ENCODE measurements at regions not wholly inside any gene's neighbourhood (a gene's known extent, or its start where the extent isn't known, plus 50 kb on each side); places are given as distances from the start of the nearest gene placed in this dataset.

- no peak overlapping the region for H3K23ac ChIP-seq (ENCODE audit: low read depth, low read length)
- H2AFZ ChIP-seq (replicated peaks; ENCODE audit: low read length, poor library complexity), result no peak overlapping the region
- no peaks in the 10 kb centered on the region for H3K27me3 ChIP-seq (ENCODE audit: control insufficient read depth, insufficient read depth, low read length)
- H4K5ac ChIP-seq (ENCODE audit: low read depth, low read length), result no peak overlapping the region
- H4K20me1 ChIP-seq (ENCODE audit: insufficient read depth, low read length), result no peaks in the 10 kb centered on the region
- H3K27ac ChIP-seq (ENCODE audit: insufficient read depth, low read length), result no peak overlapping the region
- no peak overlapping the region for H3K18ac ChIP-seq (ENCODE audit: low read depth, low read length)
- no peak overlapping the region for H2BK20ac ChIP-seq (ENCODE audit: low read depth, low read length)
- no TSS peak for BruUV-seq (replicated peaks)
- no peaks in the 10 kb centered on the region for H3K4me1 ChIP-seq (ENCODE audit: control insufficient read depth, insufficient read depth, low read length)
- CTCF ChIA-PET, result no interaction called here
- no peak overlapping the region for H4K8ac ChIP-seq (ENCODE audit: low read depth in 2 of 2, low read length in 2 of 2)
- no peak overlapping the region for H3K9ac ChIP-seq (ENCODE audit: low read depth, low read length)
- H3K9me1 ChIP-seq (ENCODE audit: insufficient read depth, low read length), result no peaks in the 10 kb centered on the region
- H3K4me3 ChIP-seq (ENCODE audit: insufficient read depth, low read depth, low read length), result no peak overlapping the region
- no peak overlapping the region for H3K4ac ChIP-seq (ENCODE audit: low read depth, low read length)
- peaks cover 52% of the 10 kb centered on the region for H3K9me3 ChIP-seq (ENCODE audit: control insufficient read depth, insufficient read depth, low read length)
- no peak overlapping the region for H3K56ac ChIP-seq (ENCODE audit: extremely low read depth, insufficient read depth, low read length)
- no peak overlapping the region for H2AK9ac ChIP-seq (replicated peaks; ENCODE audit: low read depth, low read length, poor library complexity)
- no peak overlapping the region for H4K91ac ChIP-seq (ENCODE audit: insufficient read depth, low read depth, low read length)
- DNase-seq (no peak), ATAC-seq (ENCODE audit: low read depth) (no peak)
- no peak overlapping the region for H2BK120ac ChIP-seq (ENCODE audit: low read depth, low read length)
- POLR2A ChIA-PET (ENCODE audit: unreplicated experiment), result no interaction called here
- no peak overlapping the region for H2BK15ac ChIP-seq (ENCODE audit: low read depth, low read length)
- 23% methylated on average over 3 of the region's 7 CpGs; no CpG with 5 or more reads in 1 of the 2 experiments for WGBS, 2 experiments (ENCODE audit: extremely low coverage in 2 of 2, insufficient read length in 1 of 2)
- dilution Hi-C loops (cut with HindIII; ENCODE audit: low sequenced_read_pairs, unreplicated experiment) (no loop called here), in situ Hi-C loops (cut with MboI; ENCODE audit: low sequenced_read_pairs) (no loop called here), intact Hi-C loops (cut with micrococcal nuclease) (no loop called here)
- TF ChIP-seq POLR2A (IDR thresholded peaks at IDR 0.05; ENCODE audit: low read depth, low read length) (no peak), CTCF (conservative IDR thresholded peaks at IDR 0.05; ENCODE audit: low read depth, low read length) (no peak)
- no peak overlapping the region for H3K4me2 ChIP-seq (ENCODE audit: low read depth, low read length)
- no peak overlapping the region for H2AK5ac ChIP-seq (ENCODE audit: low read depth, low read length)
- H2BK5ac ChIP-seq (ENCODE audit: low read depth, low read length, poor library complexity, severe bottlenecking), result no peak overlapping the region
- no peaks in the 10 kb centered on the region for H3K36me3 ChIP-seq (ENCODE audit: control insufficient read depth, insufficient read depth, low read length)
- H3K79me1 ChIP-seq (ENCODE audit: low read depth in 1 of 2, low read length in 2 of 2), result no peaks in the 10 kb centered on the region
- no peak overlapping the region for H3K14ac ChIP-seq (replicated peaks; ENCODE audit: low read depth, low read length)
These were observed 1411.3 kb downstream of the TBC1D22A start for GRCh38 chr22:48173773-48174160.

Data from IMR-90 (cell line).